ENCODE measurements at regions not wholly inside any gene's neighbourhood (a gene's known extent, or its start where the extent isn't known, plus 50 kb on each side); places are given as distances from the start of the nearest gene placed in this dataset.

DNA sequence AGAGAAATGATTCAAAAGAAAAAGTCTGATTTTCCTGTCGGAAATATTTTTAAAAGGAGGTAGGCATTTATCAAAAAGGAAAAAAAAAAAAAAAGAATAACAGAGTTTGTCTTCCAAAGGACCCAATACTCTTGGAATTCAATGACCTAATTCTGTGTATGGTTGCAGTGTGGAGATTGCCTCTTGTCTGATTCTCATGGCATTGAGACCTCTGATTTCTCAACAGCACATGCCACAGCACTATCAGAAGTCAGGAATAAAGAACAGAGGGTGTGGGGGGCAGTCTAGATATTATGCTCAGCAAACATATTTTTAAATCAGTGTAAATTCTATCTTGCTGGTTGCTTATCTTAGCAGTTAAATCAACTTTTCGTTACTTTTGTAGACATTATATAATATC lies 81.3 kb upstream of the SOX9 start:
- no peaks in the 10 kb centered on the region for H3K27me3 ChIP-seq
- H3K9me3 ChIP-seq = no peaks in the 10 kb centered on the region
- no peaks in the 10 kb centered on the region for H3K36me3 ChIP-seq
- no peak overlapping the region for H3K27ac ChIP-seq
- no peaks in the 10 kb centered on the region for H3K4me1 ChIP-seq
- TF ChIP-seq POLR2A (IDR thresholded peaks at IDR 0.05) (no peak), CTCF (IDR thresholded peaks at IDR 0.05) (no peak)
- no peak overlapping the region for H3K4me3 ChIP-seq
- DNase-seq = no peak

- no peaks in the 10 kb centered on the region for H3K9me3 ChIP-seq
- no peaks in the 10 kb centered on the region for H3K27me3 ChIP-seq
- no peaks in the 10 kb centered on the region for H3K4me1 ChIP-seq
- no peaks in the 10 kb centered on the region for H3K36me3 ChIP-seq
- TF ChIP-seq POLR2A (IDR thresholded peaks at IDR 0.05) (no peak), CTCF (IDR thresholded peaks at IDR 0.05) (no peak)
- DNase-seq = no peak
- no peak overlapping the region for H3K4me3 ChIP-seq
- no peak overlapping the region for H3K27ac ChIP-seq
Observed at GRCh38 chr17:72046178-72046577, 74.6 kb upstream of the SOX9 start.

- no peak overlapping the region for H3K4me3 ChIP-seq
- H3K9me3 ChIP-seq = no peaks in the 10 kb centered on the region
- DNase-seq = no peak
- H3K36me3 ChIP-seq = no peaks in the 10 kb centered on the region
- no peaks in the 10 kb centered on the region for H3K27me3 ChIP-seq
- TF ChIP-seq CTCF (IDR thresholded peaks at IDR 0.05) (no peak), POLR2A (IDR thresholded peaks at IDR 0.05) (no peak)
- no peaks in the 10 kb centered on the region for H3K4me1 ChIP-seq
- H3K27ac ChIP-seq = no peak overlapping the region
Observed at GRCh38 chr17:72046643-72047612, 73.9 kb upstream of the SOX9 start.

- TF ChIP-seq CTCF (IDR thresholded peaks at IDR 0.05) = no peak
- TF ChIP-seq POLR2A (IDR thresholded peaks at IDR 0.05) = no peak
- Histone ChIP-seq H3K27ac (no peak overlapping the region), H3K27me3 (no peaks in the 10 kb centered on the region), H3K36me3 (no peaks in the 10 kb centered on the region), H3K9me3 (no peaks in the 10 kb centered on the region), H3K4me3 (no peak overlapping the region), H3K4me1 (no peaks in the 10 kb centered on the region)
- no peak for DNase-seq
Observed at GRCh38 chr17:72049914-72050313, 70.9 kb upstream of the SOX9 start.

DNA sequence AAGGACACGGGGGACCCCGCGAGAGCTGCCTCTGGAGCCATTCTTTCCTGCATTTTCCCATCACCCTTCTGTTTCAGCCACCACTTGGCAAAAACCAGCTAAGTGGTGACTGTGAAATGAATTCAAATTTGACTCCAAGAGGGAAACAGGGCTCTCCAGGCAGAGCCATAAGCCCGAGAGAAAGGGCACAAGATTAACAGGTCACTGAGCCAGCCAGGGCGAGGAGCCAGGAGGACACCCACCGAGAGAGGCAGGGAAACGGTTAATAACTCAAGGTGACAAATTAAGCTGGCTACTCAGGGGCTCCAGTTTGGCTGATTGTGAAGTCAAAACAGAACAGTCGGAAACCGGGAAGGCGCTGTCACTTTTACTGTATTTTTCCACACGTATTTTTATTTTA lies 67.8 kb upstream of the SOX9 start:
- H3K4me3 ChIP-seq = no peak overlapping the region
- no peaks in the 10 kb centered on the region for H3K4me1 ChIP-seq
- no peak for TF ChIP-seq CTCF (IDR thresholded peaks at IDR 0.05)
- TF ChIP-seq POLR2A (IDR thresholded peaks at IDR 0.05) = no peak
- no peaks in the 10 kb centered on the region for H3K27me3 ChIP-seq
- no peaks in the 10 kb centered on the region for H3K9me3 ChIP-seq
- H3K36me3 ChIP-seq = no peaks in the 10 kb centered on the region
- DNase-seq = no peak
- H3K27ac ChIP-seq = no peak overlapping the region

Data from Peyer's patch (tissue), 4 donors.